GM18511 (cell line): ENCODE measurements at regions not wholly inside any gene's neighbourhood (a gene's known extent, or its start where the extent isn't known, plus 50 kb on each side); places are given as distances from the start of the nearest gene placed in this dataset.
"Not testable (repeated sequence)": the region's sequence is repeated elsewhere in the genome, so short reads cannot be mapped to it uniquely, and the experiment has no call there.

Experiments used
- ATAC-seq: cut with Tn5 transposase; IDR thresholded peaks from one replicate; pipeline ENCODE4 v1.9.1; 2021; ENCODE audit warnings: mild to moderate bottlenecking, moderate library complexity; ENCODE audit not compliant: unreplicated experiment

DNA sequence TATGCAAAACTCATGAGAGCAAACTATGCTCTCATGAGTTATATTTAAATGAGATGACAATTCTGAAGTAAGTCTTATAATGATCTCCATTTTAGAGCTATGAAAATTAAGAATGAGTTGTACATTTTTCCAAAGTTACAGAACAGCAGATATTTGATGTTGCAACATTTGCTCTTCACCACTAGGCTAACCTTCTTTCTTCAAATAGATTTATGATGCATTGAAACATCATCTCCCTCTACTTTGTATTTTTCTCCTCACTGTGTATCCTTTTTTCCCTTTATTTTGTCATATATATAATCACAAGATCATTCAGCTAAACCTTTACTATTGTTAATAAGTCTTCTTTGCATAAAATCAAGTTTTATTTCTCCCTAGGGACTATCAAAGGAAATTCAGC is 497.7 kb upstream of the TYRP1 start:
- no peak for ATAC-seq

DNA sequence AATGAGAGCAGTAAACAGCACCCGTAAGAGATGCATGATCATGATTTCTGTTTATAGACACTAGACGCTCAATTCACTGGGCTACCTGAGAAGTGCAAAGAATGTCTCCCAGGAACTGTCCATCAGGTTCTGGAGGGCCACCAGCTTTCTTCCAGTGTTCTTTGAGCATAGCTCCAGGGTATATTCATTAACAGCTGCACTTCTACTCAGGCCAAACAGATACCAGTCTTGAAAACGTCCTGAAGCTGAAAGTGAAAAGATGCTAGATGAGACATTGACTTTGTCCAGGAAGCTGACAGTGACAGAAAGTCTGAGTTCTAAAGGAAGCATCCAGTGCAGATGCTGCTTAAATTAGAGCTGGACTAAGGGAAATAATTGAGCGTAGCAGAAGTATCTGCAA is 488.7 kb upstream of the TYRP1 start:
- ATAC-seq, result no peak

DNA sequence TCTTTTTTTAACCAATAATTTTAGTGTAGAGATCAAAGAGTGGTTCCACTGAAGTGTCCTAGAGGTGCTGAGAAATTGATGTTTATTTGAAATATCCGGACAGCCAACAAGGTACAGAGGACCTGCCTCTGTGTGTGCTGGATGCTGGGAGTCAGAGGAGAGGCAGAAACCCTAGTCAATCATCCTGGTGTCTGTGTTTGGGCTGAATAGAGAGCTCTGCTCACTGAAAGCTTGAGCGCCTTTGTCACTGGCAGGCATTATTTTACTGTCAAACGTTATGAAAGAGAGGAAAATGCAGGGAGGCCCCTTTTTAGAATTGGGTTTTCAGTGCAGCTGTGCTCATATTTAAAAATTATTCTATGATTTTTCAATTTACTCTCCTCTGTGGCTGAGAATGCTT is 480.3 kb upstream of the TYRP1 start:
- ATAC-seq, result no peak

DNA sequence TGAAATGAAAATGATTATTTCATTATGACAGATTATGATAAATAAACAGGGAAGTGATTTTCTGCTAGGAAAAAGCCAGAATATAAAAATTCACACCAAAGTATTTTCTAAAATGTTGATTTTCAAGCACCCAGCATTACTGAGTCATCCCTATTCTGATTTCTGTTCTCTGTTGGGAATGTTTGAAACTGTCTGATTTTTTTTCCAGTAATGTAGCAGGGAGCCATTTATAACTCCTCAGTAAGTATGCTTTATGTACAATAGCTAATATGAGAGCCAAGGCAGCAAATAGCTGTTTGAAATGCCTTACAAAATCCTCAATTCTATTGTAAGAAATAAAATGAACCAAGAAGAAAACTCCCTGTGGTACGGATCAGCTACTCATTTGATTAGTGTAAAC is 471.7 kb upstream of the TYRP1 start:
- ATAC-seq, result no peak

DNA sequence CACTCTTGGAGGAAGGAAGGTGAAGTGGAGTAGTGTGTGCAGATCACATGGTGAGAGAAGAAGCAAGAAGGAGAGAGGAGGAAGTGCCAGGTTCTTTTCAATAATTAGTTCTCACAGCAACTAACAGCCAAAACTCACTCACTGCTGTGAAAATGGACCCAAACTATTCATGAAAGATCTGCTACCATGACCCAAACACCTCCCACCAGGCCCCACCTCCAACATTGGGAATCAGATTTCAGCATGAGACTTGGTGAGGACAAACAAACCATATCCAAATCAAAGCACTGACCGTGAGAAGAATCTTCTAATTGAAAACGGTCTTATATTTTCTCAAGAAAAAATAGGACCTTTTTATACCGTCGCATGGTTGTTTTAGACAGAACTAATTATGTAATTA is 468.7 kb upstream of the TYRP1 start:
- ATAC-seq, result no peak

DNA sequence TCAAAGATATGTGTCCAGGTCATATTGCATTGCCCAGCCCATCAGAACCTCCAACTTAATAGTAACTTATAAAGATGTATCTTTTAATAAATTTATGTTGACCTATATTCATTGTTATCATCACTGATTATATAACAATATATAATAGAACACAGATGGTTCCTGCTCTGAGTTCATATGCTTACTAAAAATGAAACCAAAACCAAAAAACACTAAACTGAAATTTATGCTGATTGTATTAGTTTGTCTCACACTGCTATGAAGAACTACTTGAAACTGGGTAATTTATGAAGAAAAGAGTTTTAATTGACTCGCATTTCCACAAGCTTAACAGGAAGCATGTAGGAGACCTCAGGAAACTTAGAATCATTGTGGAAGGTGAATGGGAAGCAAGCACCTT is 462.5 kb upstream of the TYRP1 start:
- ATAC-seq, result no peak

DNA sequence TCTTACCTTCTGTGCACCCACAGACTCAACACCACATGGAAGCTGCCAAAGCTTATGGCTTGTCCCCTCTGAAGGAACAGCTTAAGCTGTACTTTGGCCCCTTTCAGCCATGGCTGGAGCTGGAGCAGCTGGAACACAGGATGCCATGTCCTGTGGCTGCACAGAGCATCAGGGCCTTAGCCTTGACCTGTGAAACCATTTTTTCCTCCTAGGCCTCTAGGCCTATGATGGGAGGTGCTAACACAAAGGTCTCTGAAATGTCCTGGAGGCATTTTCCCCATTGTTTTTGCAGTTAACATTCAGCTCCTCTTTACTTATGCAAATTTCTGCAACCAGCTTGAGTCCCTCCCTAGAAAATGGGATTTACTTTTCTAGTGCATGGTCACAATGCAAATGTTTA is 461.4 kb upstream of the TYRP1 start:
- no peak for ATAC-seq

DNA sequence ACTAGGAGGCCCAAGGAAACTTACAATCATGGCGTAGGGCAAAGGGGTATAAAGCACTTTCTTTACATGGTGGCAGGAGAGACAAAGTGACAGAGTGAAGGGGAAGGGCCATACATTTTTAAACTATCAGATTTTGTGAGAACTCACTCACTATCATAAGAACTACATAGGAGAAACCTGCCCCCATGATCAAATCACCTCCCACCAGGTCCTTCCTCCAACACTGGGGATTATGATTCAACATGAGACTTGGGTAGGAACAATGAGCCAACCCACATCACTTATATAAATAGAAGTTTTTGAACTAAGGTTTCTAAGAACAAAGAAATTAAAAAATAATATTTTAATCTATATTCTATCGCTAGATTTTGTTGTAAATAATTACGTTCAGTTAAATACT is 460.3 kb upstream of the TYRP1 start:
- no peak for ATAC-seq

DNA sequence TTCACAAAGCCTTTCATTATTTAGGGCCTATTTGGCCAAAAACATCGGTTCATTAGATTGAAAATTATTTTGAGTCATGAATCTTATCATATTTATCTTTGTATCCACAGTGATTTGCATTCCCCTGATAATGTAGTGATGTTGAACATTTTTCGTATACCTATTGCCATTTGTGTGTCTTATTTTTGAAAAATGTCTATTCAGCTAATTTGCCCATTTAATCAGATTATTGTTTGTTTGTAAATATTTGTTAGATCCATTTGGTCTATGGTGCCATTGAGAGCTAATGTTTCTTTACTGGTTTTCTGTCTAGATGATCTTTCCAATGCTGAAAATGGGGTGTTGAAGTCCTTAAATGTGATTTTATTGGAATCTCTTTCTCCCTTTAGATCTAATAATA is 439.2 kb upstream of the TYRP1 start:
- ATAC-seq, result no peak

DNA sequence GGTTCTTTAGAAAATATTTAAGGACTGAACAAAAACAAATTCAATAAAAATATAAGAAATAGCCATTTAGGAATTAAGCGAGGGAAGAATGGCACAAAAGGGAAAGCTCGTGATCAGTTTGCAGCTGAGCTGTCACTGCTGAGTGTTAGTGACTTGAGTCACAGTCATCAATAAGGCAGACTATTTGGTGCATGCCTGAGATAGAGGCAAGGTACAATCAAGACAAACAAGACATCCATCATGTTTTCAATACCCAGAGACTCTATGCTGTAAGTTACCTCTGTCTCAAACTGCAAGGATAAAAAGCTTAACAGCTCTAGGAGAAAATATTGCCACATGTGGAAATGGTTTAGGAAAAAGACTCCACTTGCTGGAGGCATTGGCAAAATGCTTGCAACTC is 426.4 kb upstream of the TYRP1 start:
- ATAC-seq, result no peak

DNA sequence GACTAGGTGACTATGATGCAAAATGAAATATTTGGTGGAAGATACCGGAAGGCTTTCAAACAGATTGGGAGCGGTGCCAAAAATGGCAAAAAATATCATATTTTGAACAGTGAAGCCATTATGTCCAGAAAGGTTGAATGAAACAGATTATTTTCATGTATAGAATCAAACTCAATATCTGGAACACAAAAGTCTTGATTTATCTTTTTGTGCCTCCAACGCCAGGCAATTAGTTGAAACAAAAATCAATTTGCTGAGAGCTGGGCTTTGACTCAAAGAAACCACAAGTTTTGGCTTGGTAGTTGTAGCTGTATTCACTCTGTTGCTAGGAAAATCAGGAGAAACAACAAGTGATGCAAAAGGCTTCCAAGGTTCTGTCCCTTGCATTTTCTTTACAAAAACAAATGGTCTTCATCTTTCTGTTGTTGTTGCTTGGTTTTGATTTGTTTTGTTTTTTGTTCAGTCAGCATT is 421.7 kb upstream of the TYRP1 start:
- no peak for ATAC-seq

DNA sequence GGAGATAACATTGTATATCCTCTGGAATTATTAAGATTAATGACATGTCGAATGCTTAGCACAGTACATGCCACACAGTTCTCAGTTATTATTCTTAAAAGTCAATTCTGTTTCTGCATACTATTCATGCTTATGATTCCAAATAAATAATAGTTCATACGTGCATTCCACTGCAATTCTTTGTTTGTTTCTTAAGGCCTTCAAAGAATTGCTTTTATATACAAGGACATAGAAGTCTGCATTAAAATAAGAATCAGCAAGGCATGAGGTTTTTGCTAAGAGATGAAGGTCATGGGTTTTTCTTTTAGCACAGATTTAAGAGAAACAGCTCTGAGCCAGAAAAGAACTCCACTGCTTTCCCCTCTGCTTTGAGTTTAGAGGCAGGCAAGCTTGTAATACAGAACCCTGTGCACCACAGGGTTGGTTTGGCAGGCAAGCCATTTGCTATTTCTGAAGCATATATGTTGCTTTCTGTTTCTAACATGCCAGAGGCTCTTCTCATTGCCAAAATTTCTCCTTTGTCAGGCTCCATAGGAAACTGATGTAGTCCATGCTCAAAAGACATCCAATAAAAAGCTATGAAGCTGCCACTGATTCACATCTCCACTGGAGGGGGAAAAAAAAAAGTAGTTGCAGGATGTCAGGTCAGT is 420.6 kb upstream of the TYRP1 start:
- ATAC-seq, result no peak

DNA sequence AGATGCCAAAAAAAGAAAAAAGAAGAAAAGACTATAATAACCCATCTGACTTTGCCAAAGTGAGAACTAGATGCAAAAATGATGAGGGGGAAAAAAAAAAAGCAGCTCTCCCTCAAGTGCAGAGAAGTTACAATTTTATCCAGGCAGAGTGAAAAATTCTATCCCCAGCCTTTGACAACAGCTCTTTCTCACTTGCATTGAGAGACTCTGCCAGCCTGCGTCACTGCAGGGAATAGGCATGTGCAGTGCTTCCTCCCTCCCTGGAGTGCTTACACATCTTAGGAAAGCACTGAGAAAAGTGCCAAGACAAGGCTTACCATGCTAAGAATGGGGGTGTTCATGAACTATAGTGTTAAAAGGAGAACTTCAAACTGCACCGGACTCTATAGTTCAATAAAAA is 418.6 kb upstream of the TYRP1 start:
- no peak for ATAC-seq

DNA sequence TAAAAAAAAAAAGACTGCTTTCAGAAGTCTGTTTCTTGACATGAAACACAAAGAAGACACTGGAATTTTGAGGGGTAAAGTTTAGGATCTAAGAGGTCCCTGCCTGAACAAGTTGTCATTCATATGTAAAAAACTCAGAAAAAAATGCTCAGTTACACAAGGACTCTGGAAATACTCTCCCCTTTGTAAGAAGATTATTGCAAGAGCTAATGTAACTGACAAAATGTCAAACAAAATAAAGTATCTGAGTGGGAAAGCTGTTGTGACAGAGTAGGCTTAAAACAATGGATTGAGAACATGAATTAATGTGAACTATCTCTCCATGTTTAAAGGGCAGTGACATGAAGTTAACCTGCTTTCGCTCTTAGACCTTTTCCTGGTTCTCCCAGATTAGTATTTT is 416.7 kb upstream of the TYRP1 start:
- ATAC-seq, result no peak

DNA sequence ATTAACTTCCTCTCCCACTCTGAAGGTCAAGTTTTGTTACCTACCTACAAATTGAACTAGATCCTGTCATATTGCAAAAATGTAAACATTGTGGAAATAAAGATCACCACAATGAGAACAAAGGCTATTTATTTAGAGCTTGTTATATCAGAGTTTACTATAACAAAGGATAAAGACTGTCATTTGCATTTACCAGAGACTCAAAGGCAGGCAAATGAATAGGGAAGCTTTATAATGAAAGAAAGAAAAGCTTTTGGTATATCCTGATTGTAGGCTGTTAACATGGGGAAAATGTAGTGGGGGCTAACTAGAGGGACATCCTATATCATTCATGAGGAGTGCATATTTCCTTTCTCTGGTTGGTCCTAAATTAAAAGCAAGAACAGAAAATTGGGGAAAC is 403.5 kb upstream of the TYRP1 start:
- no peak for ATAC-seq

DNA sequence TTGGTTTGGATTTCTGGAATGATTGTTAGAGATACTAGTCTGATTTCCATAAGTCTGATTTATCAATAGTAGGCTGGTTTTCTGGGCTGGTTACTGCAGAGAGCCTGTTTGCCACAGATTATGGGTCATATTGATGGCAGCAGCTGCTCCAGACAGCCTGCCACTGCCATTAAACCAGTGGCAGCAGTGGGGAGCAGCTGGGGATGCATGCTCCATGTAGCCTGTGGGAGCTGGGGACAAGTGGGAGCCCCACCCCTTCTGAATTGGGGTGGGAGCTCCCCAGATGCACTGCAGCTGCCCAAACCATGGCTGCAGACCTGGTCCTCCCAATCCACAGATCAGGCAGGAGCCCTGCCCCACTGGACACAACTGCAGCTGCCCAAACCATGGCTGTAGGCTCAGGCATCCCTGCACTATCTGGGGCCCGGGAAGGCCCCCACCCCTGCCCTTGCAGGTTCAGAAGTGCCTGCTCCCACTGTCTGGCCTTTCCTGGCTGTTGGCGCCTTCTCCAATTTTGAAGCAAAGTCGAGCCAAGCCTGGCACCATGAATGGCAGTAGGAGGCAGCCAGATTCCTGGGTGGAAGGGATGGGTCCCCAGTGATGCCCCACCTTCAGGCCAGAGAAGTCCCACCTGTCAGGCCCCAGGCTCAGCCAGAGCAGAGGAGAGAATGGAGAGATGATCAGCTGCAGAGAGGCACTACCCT is 402.9 kb upstream of the TYRP1 start:
- ATAC-seq, result no peak

DNA sequence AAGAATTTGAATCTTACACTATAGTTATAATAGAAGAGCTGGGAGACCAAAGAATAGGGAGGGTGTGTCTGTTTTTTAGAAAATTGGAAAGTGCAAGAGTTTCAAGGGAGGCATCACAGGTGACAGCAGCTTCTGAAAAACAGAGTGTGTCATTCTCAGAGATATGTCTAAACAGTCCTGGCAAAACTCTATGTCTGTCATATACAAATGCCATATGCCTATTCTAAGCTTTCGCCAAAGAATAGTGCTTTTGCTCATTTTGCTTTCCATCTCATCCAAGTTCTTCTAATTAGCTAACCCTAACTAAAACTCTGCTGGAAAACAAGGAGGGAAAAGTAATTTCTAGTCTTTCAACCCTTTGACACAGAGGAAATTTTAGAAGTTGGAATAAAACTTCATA is 388.0 kb upstream of the TYRP1 start:
- no peak for ATAC-seq

DNA sequence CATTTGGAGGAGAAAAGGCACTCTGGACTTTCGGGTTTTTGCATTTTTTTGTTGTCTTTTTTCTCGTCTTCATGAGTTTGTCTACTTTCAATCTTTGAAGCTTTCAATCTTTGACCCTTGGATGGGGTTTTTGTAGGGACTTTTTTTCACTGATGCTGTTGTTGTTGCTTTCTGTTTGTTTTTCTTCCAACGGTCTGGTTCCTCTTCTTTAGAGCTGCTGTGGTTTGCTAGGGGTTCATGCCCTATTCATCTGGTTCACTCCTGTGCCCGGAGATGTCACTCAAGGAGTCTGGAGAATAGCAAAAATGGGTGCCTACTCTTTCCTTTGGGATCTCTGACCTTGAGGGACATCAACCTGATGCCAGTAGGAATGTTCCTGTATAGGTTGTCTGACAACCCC is 378.6 kb upstream of the TYRP1 start:
- no peak for ATAC-seq

DNA sequence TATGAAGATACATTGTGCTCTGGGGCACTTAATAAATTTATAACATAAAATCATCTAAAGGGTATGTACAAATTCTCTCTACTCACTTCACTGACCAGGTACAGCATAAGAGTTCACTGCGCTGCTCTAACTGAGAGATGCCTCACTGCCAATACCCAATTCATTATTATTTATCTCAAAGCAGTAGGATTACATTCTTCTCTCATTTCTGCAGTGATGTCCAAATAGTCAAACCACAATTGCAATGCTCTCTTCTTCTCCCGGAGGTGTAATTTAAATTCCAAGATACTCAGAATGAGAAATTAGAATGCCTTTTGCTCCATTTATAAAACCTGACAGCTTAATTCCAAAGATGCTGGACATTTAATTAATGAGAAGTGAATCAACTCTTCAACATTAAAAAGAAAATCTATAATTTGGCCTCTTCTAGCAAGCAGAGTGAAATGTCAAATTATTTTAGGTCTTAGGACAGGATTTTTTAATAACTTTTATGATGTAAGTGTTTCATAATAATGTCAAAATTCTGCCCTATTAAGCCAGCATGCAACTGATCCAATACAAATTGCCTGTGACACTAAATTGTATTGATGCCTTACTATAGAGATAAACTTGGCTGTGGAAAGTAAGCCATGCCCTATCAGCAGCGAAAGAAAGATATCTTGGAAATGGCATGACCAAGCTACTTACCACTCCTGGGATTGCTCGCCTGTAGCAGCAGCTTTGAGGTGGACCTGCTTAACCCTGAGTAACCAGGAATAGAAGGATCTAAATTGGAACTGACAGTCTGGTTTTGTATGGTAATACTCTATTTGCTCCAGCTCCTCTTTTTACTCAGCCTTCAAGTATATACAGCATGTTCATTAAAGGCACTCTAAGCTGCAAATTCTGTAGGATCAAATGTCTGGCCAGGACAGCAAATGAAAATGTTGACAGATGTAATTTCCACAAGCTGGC is 374.2 kb upstream of the TYRP1 start:
- no peak for ATAC-seq

DNA sequence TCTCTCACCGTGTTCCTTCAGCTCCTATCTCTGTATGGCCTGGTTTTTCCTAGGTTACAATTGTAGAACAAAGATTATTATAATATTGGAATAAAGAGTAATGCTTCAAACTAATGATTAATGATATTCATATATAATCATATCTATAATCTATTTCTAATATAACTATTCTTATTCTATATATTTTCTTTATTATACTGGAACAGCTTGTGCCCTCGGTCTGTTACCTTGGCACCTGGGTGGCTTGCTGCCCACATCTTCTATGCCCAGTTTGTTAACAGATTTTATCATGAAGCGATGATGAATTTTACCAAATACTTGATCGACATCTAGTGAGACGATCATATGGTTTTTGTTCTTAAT is 363.6 kb upstream of the TYRP1 start:
- ATAC-seq, result no peak

DNA sequence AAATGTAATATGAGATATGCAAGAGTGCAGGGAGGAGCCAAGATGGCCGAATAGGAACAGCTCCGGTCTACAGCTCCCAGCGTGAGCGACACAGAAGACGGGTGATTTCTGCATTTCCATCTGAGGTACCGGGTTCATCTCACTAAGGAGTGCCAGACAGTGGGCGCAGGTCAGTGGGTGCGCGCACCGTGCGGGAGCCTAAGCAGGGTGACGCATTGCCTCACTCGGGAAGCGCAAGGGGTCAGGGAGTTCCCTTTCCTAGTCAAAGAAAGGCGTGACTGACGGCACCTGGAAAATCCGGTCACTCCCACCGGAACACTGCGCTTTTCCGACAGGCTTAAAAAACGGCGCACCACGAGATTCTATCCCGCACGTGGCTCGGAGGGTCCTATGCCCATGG is 359.2 kb upstream of the TYRP1 start:
- ATAC-seq, result not testable (repeated sequence)

DNA sequence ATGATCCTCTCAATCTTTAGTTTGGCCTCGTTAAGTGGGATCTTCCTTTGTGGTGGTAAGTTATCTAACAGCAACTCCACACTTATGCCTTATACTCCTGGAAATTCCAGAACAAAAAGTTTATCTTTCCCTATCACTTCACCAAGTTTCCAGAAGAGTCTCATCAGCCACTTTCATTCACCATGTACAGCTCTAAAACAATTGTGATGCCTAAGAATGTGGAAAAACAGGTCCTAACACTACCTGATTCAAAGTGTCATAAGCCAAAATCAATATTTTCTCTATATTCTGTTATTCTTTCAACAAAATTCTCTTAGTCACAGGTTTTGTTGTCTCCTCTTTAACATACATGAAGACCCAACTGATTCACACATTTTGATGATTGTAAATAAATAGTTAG is 342.4 kb upstream of the TYRP1 start:
- ATAC-seq, result no peak
